Stimulated activated CD4-positive, alpha-beta T cell treated with anti-CD3 and anti-CD28 coated beads, Interleukin-12 subunit alpha, Interleukin-12 subunit beta, amount 100 ng/mL, for 4 hours (primary cell): ENCODE measurements at regions not wholly inside any gene's neighbourhood (a gene's known extent, or its start where the extent isn't known, plus 50 kb on each side); places are given as distances from the start of the nearest gene placed in this dataset.

Experiments used
- DNase-seq: peaks from one replicate; pipeline ENCODE4 v3.0.0-alpha.2; 2020

DNA sequence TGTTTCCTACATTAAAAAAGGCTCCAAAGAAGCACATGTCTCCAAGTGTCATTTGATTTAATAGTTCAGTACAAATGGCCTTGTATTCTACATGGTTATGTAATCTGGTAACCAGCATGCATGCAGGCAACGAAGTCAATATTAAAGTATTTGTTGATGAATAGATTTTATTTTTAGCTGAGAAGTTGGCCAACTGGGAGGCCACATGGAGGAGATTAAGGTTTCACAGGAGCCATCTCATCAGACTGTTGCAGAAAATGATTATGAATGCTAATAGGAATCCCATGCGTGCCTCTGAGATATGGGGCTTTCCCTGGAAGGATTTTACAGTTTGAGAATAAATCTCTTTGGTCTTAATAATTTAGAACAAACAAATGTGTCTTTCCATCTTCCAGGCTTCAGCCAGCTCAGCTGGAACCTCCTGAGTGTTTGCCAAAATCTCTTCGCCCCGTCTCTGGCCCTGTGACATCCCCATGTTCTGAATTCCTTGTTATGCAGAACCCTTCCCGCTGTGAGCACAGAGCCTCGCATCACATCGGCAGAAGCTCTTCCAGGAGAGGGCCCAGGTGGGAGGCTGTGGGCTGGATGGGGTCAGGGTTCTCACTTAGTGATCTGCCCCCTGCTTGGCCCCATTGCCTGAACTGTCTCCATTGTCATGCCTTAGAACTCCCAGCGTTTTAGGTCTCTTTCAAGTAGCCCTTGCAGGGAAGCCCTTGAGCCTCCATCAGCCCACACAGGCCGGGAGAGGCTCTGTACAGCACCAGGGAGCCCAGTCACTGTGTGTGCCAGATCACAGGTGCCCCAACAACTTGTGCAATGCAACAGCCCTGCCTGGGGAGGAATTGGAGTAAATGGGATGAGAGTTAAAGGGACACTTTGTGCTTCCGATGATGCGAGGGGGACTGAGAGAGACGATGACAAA, 190.5 kb upstream of the TWIST2 start:
- no peak for DNase-seq

GRCh38 chr2:238658054-238658407, 189.9 kb upstream of the TWIST2 start:
- DNase-seq: no peak

GRCh38 chr2:238658820-238659219, 189.1 kb upstream of the TWIST2 start:
- DNase-seq: no peak

GRCh38 chr2:238659231-238659630, 188.7 kb upstream of the TWIST2 start:
- DNase-seq: no peak

DNA sequence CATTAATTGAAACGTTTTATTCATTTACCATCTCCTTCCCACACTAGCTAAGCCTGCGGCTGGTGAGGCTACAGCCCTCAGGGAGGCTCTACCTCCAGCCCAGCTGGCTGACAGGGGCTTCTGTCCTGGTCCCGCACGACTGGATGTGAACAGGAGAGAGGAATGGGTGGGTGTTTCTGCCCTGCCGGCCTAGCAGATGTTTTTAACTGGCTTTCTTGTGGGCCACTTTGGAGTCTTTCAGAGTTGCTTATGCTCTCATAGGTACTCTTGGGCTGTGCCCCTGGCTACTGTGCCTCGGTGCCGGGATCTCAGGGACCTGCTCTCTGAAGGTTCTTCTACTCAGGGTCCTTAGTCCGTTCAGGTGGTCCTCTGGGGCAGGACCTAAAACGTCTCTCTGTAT, 184.3 kb upstream of the TWIST2 start:
- no peak for DNase-seq

DNA sequence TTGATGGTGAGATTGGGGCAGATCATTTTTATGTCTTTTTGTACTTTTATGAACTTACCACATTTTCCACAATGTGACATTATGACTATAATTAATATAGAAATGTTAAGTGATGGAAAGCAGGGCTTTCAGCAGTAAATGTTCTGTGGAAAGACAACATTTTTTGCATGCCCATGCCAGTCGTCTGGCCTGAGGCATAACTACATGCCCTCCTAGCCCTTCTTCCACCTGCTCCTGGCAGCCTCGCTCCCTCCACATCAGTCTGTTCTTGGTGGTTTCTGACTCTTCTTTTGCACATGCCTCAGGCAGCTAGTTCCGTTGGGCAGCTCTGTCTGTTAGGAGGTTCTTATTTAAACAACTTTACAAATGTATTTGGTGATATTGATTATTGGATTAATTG, 182.0 kb upstream of the TWIST2 start:
- no peak for DNase-seq

- no peak for DNase-seq
Measured at GRCh38 chr2:238666543-238666942, 181.3 kb upstream of the TWIST2 start.

DNA sequence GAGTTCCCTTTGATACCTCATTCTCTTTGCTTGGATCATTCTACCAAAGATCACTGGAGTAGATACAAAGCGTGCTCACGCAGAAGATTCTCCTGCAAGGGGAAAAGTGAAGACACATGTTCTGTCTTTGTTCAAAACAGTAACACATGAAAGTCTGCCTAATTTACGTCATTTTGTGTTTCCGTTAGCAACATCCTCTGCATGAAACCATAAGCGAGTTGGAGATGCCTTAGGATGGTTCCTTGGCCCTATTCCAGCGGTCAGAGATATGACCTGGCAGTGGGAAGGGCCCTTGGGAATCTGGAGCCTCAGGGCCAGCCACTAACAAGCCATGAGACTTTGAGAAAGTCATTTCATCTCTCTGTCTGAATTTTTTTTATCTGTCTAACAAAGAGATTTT, 180.9 kb upstream of the TWIST2 start:
- no peak for DNase-seq

GRCh38 chr2:238667639-238668038, 180.2 kb upstream of the TWIST2 start:
- no peak for DNase-seq

- no peak for DNase-seq
Measured at GRCh38 chr2:238668426-238668825, 179.5 kb upstream of the TWIST2 start.

GRCh38 chr2:238669046-238669445, 178.8 kb upstream of the TWIST2 start:
- no peak for DNase-seq

DNA sequence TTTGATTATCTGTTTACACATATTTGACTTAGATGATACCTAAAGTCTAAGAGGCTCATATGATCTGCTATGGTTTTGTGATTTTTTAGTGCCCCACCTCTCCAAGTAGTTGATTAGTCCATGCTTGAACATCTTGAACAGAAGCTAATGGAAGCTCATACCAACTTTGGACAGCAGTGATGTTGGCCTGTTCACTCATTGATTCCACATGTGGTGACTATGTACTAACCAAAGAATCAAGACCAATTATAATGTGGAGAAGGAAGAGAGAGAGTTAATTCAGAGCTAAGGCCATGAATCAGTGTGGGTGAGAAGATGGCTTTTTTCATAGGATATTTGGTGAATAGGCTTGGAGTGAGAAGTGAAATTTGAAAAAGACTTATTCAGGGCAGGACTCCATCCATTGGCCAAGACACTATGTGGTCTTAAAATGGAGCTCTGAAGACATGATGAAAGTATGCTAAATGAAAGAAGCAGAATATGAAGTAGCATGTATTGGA, 178.3 kb upstream of the TWIST2 start:
- no peak for DNase-seq

DNA sequence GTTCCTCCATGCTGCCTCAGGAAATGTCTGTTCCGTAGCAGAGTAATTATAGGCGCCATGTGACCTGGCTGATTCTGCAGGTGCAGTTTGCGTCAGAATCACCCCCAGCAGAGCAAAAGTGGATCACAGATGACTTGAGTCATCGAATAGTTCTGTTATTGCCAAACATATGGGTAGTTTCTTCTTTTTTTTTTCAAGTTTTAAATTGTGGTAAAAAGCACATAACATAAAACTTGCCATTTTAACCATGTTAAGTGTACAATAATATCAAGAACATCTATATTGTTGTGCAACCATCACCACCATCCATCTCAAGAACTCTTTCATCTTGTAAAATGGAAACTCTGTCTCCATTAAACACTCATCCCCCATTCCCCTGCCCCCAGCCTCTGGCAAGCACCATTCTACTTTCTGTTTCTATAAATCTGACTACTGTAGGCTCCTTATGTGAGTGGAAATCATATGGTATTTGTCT, 177.7 kb upstream of the TWIST2 start:
- DNase-seq: no peak

GRCh38 chr2:238682536-238682935, 165.3 kb upstream of the TWIST2 start:
- no peak for DNase-seq

DNA sequence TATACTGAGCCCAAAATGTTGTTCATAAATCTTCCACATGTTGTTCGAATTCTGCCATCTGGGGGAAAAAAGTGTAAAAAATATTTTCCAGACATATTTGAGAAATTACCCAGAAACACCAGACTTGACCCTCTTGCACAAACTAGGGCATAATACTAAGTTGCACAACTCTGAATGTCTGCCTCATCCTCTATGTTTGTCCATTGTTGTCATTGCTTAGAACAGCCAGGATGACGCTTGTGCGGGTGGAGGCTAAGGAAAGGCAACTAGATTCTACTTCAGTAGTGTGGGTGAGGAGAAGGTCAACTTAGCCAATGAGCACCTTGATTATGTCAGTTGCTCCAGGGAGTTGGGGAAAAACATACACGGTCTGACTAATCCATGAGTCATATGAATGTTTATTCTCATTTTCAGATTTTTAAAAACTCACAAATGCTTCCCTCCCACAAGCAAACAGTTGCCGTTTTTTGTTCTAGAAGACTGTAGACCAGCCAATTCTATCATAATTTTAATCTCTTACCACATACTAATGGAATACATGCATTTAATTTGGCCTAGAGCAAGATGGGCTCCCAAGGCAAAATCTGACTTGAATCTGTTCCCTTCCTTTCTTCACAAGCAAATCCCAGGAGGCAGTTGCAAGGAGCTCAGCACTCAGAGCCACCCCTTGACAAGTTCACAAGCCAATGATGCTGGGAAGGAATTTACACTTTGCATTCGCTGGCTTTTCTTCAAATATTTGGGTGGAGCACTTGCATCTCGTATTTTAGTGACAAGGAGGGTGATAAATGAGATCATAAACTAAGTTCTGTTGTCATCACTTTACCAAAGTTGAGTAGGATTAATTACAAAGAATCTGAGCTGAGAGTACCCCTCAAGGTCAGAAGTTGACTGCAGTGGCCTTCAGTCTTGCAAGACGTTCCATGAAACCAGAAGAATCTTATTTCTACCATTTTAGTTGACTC, 163.2 kb upstream of the TWIST2 start:
- DNase-seq: no peak

DNA sequence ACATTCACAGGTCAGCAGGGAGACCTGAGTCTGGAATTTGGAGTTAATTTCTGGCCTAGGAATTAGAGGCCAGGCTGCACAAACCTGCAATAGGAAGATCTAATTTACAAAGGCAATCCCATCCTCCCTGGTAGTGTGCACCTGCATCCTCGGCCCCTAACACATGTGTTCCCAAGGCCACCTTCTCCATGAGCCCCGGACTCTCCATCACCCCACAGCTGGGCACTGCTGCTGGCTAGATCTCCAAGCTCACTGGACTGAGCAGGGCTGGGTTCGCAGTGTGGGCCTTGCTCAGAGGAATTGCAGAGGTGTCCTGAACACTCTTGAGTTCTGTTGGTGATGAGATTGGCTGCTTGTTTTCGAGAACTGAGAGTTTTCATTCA, 162.6 kb upstream of the TWIST2 start:
- DNase-seq: no peak

- DNase-seq: no peak
Measured at GRCh38 chr2:238685713-238686112, 162.2 kb upstream of the TWIST2 start.

DNA sequence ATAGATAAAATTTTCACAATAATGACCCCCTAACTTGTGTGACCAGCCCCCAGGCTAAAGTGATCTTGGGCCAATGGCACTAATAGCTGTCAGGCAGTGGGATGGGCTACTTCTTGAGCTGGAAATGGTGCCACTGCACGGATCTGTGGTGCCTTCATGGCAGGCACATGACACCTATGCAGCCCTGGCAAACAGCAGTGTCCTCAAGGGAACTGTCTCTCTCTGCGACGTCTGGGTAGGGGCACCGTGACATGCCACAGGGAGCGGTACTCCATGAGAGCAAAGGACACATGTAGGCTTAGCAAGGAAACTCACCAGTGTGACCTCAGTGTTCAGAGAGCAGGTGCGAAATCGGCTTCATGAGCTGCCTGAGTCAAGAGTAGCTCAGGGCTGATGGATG, 161.7 kb upstream of the TWIST2 start:
- no peak for DNase-seq

DNA sequence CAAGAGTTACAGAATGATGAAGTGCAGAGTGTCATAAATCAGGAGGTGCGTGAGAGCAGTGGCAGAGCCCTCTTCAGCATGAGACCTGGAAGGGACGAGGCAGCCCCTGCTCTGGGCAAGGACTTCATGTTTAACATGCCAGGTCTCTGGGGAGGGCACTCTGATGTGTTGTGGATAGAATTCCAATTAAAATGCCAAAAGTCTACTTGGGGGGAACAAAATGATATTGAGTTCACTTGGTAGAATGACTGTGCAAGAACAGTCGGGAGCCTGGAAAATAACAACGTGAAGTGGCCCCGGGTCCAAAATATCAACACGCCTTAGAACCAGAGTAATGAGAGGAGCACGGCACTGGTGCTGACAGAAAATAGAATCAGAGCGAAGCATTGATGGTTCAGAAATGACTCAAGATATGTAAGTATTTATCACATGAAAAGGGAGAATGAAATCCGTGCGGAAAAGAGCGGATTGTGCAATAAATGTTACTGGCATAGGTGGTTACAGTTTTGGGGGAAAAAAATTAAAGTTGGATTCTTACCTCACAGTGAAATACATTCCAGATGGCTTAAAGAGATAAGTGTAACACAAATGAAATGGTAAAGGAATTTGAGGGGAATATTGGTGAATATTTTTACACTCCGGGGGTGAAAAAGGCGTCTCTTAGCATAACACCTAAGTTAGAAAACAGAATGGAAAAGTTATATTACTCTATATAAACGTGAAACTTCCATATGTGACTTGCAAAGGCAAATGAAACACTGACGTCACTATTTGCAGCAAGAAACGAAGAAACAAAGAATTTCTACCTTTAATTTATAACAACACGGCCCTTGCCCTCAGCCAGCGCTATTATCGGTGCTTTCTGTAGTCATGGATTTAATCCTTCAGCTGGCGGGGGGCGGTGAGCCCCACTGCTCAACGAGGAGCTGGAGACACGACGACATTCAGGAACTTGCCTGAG, 159.4 kb upstream of the TWIST2 start:
- no peak for DNase-seq

GRCh38 chr2:238689331-238689730, 158.6 kb upstream of the TWIST2 start:
- DNase-seq: no peak

- DNase-seq: no peak
Measured at GRCh38 chr2:238689871-238690389, 158.0 kb upstream of the TWIST2 start.

- DNase-seq: no peak
Measured at GRCh38 chr2:238690511-238690910, 157.4 kb upstream of the TWIST2 start.
